ENCODE measurements at regions not wholly inside any gene's neighbourhood (a gene's known extent, or its start where the extent isn't known, plus 50 kb on each side); places are given as distances from the start of the nearest gene placed in this dataset.

DNA sequence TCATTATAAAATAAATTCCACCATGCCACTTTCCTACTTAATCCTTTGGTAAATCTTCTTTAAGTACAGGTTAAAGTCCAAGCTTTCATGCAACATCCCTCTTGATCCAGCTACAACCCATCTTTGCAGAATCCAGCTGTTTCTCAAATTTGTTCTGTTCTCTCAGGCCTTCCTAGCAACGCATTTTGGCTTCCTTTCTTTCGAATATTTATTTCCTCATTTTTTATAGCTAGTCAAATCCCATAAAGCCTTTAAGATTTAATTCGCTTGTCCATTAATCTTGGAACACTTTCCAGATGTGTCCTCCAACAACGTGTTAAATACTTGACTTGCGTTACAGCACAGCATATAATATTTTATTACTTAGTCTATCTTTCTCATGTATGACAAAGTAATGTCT, 600.1 kb upstream of the CHORDC1 start:
- TF ChIP-seq, protein P1, sequence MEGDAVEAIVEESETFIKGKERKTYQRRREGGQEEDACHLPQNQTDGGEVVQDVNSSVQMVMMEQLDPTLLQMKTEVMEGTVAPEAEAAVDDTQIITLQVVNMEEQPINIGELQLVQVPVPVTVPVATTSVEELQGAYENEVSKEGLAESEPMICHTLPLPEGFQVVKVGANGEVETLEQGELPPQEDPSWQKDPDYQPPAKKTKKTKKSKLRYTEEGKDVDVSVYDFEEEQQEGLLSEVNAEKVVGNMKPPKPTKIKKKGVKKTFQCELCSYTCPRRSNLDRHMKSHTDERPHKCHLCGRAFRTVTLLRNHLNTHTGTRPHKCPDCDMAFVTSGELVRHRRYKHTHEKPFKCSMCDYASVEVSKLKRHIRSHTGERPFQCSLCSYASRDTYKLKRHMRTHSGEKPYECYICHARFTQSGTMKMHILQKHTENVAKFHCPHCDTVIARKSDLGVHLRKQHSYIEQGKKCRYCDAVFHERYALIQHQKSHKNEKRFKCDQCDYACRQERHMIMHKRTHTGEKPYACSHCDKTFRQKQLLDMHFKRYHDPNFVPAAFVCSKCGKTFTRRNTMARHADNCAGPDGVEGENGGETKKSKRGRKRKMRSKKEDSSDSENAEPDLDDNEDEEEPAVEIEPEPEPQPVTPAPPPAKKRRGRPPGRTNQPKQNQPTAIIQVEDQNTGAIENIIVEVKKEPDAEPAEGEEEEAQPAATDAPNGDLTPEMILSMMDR (conservative IDR thresholded peaks at IDR 0.05; ENCODE audit: low read depth, low read length), result no peak
- TF ChIP-seq EZH2phosphoT487 (IDR thresholded peaks at IDR 0.05; ENCODE audit: borderline replicate concordance, low read length) (no peak), EZH2 (IDR thresholded peaks at IDR 0.05; ENCODE audit: low read length, unreplicated experiment) (no peak)
